H1 (cell line): ENCODE measurements at regions not wholly inside any gene's neighbourhood (a gene's known extent, or its start where the extent isn't known, plus 50 kb on each side); places are given as distances from the start of the nearest gene placed in this dataset.

ENCODE experiments used
- CTCF ChIA-PET: fragments of 300-600 bp; sonication (Branson Sonifier 250); formaldehyde crosslinking; loops from one replicate; lab custom pipeline; 2021; ENCODE audit not compliant: partially characterized antibody; lab: Charles Lee
- POLR2A ChIA-PET: fragments of 300-600 bp; sonication (Branson Sonifier 250); formaldehyde crosslinking; loops from one replicate; lab custom pipeline; 2021; ENCODE audit warnings: inconsistent platforms; ENCODE audit not compliant: partially characterized antibody; lab: Charles Lee
- DNase-seq, 2 experiments: peaks; one replicate each; pipeline versions ENCODE4 v3.0.0 to v3.0.0-alpha.2; 2010 to 2022; ENCODE audit warnings: low spot score in 2 of 2, low read depth in 1 of 2, mixed read lengths in 1 of 2
- FAIRE-seq: peaks from 2 replicates; lab custom pipeline; 2011; peaks lifted over from hg19 to GRCh38; lab: Jason Lieb, UNC
- H2AFZ ChIP-seq: 2 replicates; pipeline ENCODE4 v1.8.1; 2012; ENCODE audit warnings: low read length, inconsistent platforms
- H2AK5ac ChIP-seq: 2 replicates; pipeline ENCODE4 v1.6.1; 2013; ENCODE audit warnings: low read depth, low read length
- H2BK120ac ChIP-seq: replicated peaks from 2 replicates; pipeline ENCODE3; 2013; ENCODE audit warnings: low read depth, low read length, inconsistent platforms
- H2BK12ac ChIP-seq: 2 replicates; pipeline ENCODE4 v1.6.1; 2013; ENCODE audit warnings: low read depth, low read length
- H2BK15ac ChIP-seq: 2 replicates; pipeline ENCODE4 v1.6.1; 2013; ENCODE audit warnings: low read length
- H2BK20ac ChIP-seq: 2 replicates; pipeline ENCODE4 v1.6.1; 2013; ENCODE audit warnings: low read length
- H2BK5ac ChIP-seq: 2 replicates; pipeline ENCODE4 v1.6.1; 2013; ENCODE audit warnings: low read depth, low read length
- H3K14ac ChIP-seq: 2 replicates; pipeline ENCODE4 v1.6.1; 2013; ENCODE audit warnings: inconsistent platforms; ENCODE audit not compliant: insufficient read length
- H3K18ac ChIP-seq: 2 replicates; pipeline ENCODE4 v1.6.1; 2013; ENCODE audit warnings: low read length; ENCODE audit errors: extremely low read depth
- H3K23ac ChIP-seq: 2 replicates; pipeline ENCODE4 v1.6.1; 2013; ENCODE audit warnings: inconsistent platforms; ENCODE audit not compliant: insufficient read length
- H3K23me2 ChIP-seq: 2 replicates; pipeline ENCODE4 v1.6.1; 2013; ENCODE audit warnings: low read depth, low read length
- H3K27ac ChIP-seq: 2 replicates; pipeline ENCODE4 v1.6.1; 2011; ENCODE audit warnings: low read depth, low read length, inconsistent platforms
- H3K27me3 ChIP-seq, 4 experiments: replicated peaks in 1 of 4; 1 replicate in 1 of 4; 2 replicates in 3 of 4; pipeline versions ENCODE4 v1.6.1 to v1.8.1; 2011 to 2013; ENCODE audit warnings: low read length in 3 of 4, mild to moderate bottlenecking in 3 of 4, inconsistent platforms in 2 of 4, mixed read lengths in 2 of 4, moderate library complexity in 1 of 4; ENCODE audit not compliant: control insufficient read depth in 3 of 4, insufficient read depth in 3 of 4; ENCODE audit errors: extremely low read depth in 1 of 4
- H3K36me3 ChIP-seq, 4 experiments: 2 replicates each; pipeline versions ENCODE4 v1.6.1 to v1.8.1; 2011 to 2013; ENCODE audit warnings: mild to moderate bottlenecking in 4 of 4, low read length in 3 of 4, moderate library complexity in 2 of 4, control low read depth in 1 of 4, inconsistent platforms in 1 of 4; ENCODE audit not compliant: insufficient read depth in 4 of 4, control insufficient read depth in 2 of 4
- H3K4ac ChIP-seq: replicated peaks from 2 replicates; pipeline ENCODE3; 2013; ENCODE audit warnings: low read length, low read depth, mixed read lengths, inconsistent platforms; ENCODE audit not compliant: insufficient read length
- H3K4me1 ChIP-seq, 4 experiments: replicated peaks in 1 of 4; 1 replicate in 1 of 4; 2 replicates in 3 of 4; pipeline versions ENCODE4 v1.6.1 to v1.8.1; 2011 to 2013; ENCODE audit warnings: low read length in 3 of 4, inconsistent platforms in 2 of 4, mixed read lengths in 1 of 4; ENCODE audit not compliant: insufficient read depth in 4 of 4, control insufficient read depth in 3 of 4
- H3K4me2 ChIP-seq, 2 experiments: 2 replicates each; pipeline versions ENCODE4 v1.6.1 to v1.8.1; 2011 to 2013; ENCODE audit warnings: low read depth in 2 of 2, low read length in 2 of 2, control low read depth in 1 of 2, inconsistent platforms in 1 of 2, mild to moderate bottlenecking in 1 of 2; ENCODE audit not compliant: insufficient read depth in 1 of 2
- H3K4me3 ChIP-seq, 4 experiments: fragments of 200-600, 300-600 bp in 1 of 4; sonication (generic), shearing (Covaris generic), sonication (Bioruptor Twin) in 1 of 4; 2 replicates each; pipeline versions ENCODE4 v1.5.1 to v1.8.1; 2011 to 2016; ENCODE audit warnings: low read length in 4 of 4, low read depth in 3 of 4, control low read depth in 2 of 4, inconsistent platforms in 2 of 4, mild to moderate bottlenecking in 2 of 4, mixed read lengths in 1 of 4, moderate library complexity in 1 of 4; ENCODE audit not compliant: insufficient read depth in 2 of 4; ENCODE audit errors: extremely low read depth in 1 of 4
- H3K56ac ChIP-seq: replicated peaks from 2 replicates; pipeline ENCODE3; 2013; ENCODE audit warnings: low read depth, mild to moderate bottlenecking, mixed read lengths, low read length, inconsistent platforms; ENCODE audit not compliant: insufficient read length
- H3K79me1 ChIP-seq: 2 replicates; pipeline ENCODE4 v1.6.1; 2013; ENCODE audit warnings: low read depth, low read length, control low read depth
- H3K79me2 ChIP-seq, 2 experiments: 2 replicates each; pipeline versions ENCODE4 v1.6.1 to v1.8.1; 2012 to 2013; ENCODE audit warnings: low read length in 2 of 2, mild to moderate bottlenecking in 2 of 2, inconsistent platforms in 1 of 2; ENCODE audit not compliant: insufficient read depth in 2 of 2, control insufficient read depth in 1 of 2
- H3K9ac ChIP-seq, 4 experiments: replicated peaks in 1 of 4; 1 replicate in 1 of 4; 2 replicates in 3 of 4; pipeline versions ENCODE4 v1.6.1 to v1.8.1; 2011 to 2013; ENCODE audit warnings: low read depth in 3 of 4, low read length in 3 of 4, control low read depth in 2 of 4, mild to moderate bottlenecking in 2 of 4, moderate library complexity in 2 of 4, inconsistent platforms in 1 of 4; ENCODE audit errors: extremely low read depth in 1 of 4
- H3K9me3 ChIP-seq, 2 experiments: 2 replicates each; pipeline versions ENCODE4 v1.6.1 to v1.8.1; 2012 to 2013; ENCODE audit warnings: mild to moderate bottlenecking in 2 of 2, moderate library complexity in 2 of 2, control low read depth in 1 of 2, inconsistent platforms in 1 of 2, low read depth in 1 of 2, low read length in 1 of 2, mixed read lengths in 1 of 2; ENCODE audit not compliant: insufficient read depth in 2 of 2
- H4K20me1 ChIP-seq, 2 experiments: replicated peaks in 1 of 2; 2 replicates each; pipeline versions ENCODE3 to v1.8.1; 2011 to 2013; ENCODE audit warnings: inconsistent platforms in 2 of 2, low read length in 2 of 2, mild to moderate bottlenecking in 1 of 2; ENCODE audit not compliant: insufficient read depth in 2 of 2, control insufficient read depth in 1 of 2
- H4K5ac ChIP-seq: 2 replicates; pipeline ENCODE4 v1.6.1; 2013; ENCODE audit warnings: low read length, low read depth, mixed read lengths, inconsistent platforms; ENCODE audit not compliant: insufficient read length
- H4K8ac ChIP-seq: 2 replicates; pipeline ENCODE4 v1.8.0; 2013; ENCODE audit warnings: mild to moderate bottlenecking, moderate library complexity, low read length, inconsistent platforms; ENCODE audit not compliant: insufficient read depth; ENCODE audit errors: extremely low read depth
- H4K91ac ChIP-seq: replicated peaks from 2 replicates; pipeline ENCODE3; 2013; ENCODE audit warnings: low read length, mixed read lengths, inconsistent platforms; ENCODE audit not compliant: insufficient read length
- CHD1 ChIP-seq: IDR thresholded peaks from 2 replicates; pipeline ENCODE4 v1.6.1; 2012; ENCODE audit warnings: low read depth, low read length, improper control_type of control experiment
- FOSL1 ChIP-seq: IDR thresholded peaks from 2 replicates; pipeline ENCODE4 v1.6.1; 2011; ENCODE audit warnings: mild to moderate bottlenecking, low read depth, low read length, moderate library complexity; ENCODE audit not compliant: insufficient read depth
- GABPA ChIP-seq: IDR thresholded peaks from 2 replicates; pipeline ENCODE4 v1.6.1; 2011; ENCODE audit warnings: mild to moderate bottlenecking, low read length, moderate library complexity, borderline replicate concordance; ENCODE audit not compliant: insufficient read depth
- HDAC2 ChIP-seq, 2 experiments: fragments of 300-600 bp in 1 of 2; sonication (generic) in 1 of 2; IDR thresholded peaks; 2 replicates each; pipeline ENCODE4 v1.6.1; 2011 to 2012; ENCODE audit warnings: low read depth in 2 of 2, low read length in 2 of 2, mild to moderate bottlenecking in 2 of 2, moderate library complexity in 2 of 2, borderline replicate concordance in 1 of 2, inconsistent platforms in 1 of 2
- JUN ChIP-seq: IDR thresholded peaks from 2 replicates; pipeline ENCODE4 v1.6.1; 2011; ENCODE audit warnings: low read depth, mild to moderate bottlenecking, improper control_type of control experiment, low read length
- KDM1A ChIP-seq: fragments of 200-600, 300-600 bp; sonication (generic); IDR thresholded peaks from 2 replicates; pipeline ENCODE4 v1.7.1; 2016; ENCODE audit warnings: mild to moderate bottlenecking, low read length, borderline replicate concordance
- KDM4A ChIP-seq: IDR thresholded peaks from one replicate; pipeline ENCODE4 v1.7.1; 2012; ENCODE audit warnings: low read depth, mild to moderate bottlenecking, moderate library complexity, low read length, inconsistent platforms; ENCODE audit not compliant: severe bottlenecking
- POU5F1 ChIP-seq: IDR thresholded peaks from 2 replicates; pipeline ENCODE4 v1.6.1; 2011; ENCODE audit warnings: low read depth, mild to moderate bottlenecking, low read length, moderate library complexity
- SIRT6 ChIP-seq: IDR thresholded peaks from one replicate; pipeline ENCODE4 v1.7.1; 2012; ENCODE audit warnings: low read length, inconsistent platforms
- SUZ12 ChIP-seq: fragments of 200-600 bp; sonication (generic); IDR thresholded peaks from 2 replicates; pipeline ENCODE4 v1.6.1; 2012; ENCODE audit warnings: mild to moderate bottlenecking, inconsistent platforms, low read length, moderate library complexity, mixed read lengths
- TAF7 ChIP-seq: optimal IDR thresholded peaks from 2 replicates; pipeline ENCODE3; 2011; ENCODE audit warnings: low read depth, mild to moderate bottlenecking, inconsistent platforms, low read length, moderate library complexity, borderline replicate concordance
- TBP ChIP-seq: IDR thresholded peaks from 2 replicates; pipeline ENCODE4 v1.6.1; 2011; ENCODE audit warnings: low read depth, low read length, improper control_type of control experiment
- WGBS, 2 experiments: shearing (Covaris generic) in 1 of 2; methylation state at CpG; one replicate each; pipeline versions ENCODE4 v1.1.6 to v1.1.7; 2013 to 2015; ENCODE audit warnings: low lambda C conversion rate in 2 of 2, mixed read lengths in 2 of 2, inconsistent platforms in 1 of 2, low coverage in 1 of 2, missing lambda C conversion rate in 1 of 2; ENCODE audit not compliant: insufficient replicate concordance in 2 of 2, insufficient coverage in 1 of 2, insufficient read length in 1 of 2; ENCODE audit errors: extremely low coverage in 1 of 2, missing lambda C conversion rate in 1 of 2; 5-methylcytosine and 5-hydroxymethylcytosine counted together
- TF ChIP-seq, protein P1 (sequence below): IDR thresholded peaks from 2 replicates; pipeline ENCODE4 v1.6.1; 2011; ENCODE audit warnings: low read depth, mild to moderate bottlenecking, low read length; ENCODE audit not compliant: insufficient read depth

DNA sequence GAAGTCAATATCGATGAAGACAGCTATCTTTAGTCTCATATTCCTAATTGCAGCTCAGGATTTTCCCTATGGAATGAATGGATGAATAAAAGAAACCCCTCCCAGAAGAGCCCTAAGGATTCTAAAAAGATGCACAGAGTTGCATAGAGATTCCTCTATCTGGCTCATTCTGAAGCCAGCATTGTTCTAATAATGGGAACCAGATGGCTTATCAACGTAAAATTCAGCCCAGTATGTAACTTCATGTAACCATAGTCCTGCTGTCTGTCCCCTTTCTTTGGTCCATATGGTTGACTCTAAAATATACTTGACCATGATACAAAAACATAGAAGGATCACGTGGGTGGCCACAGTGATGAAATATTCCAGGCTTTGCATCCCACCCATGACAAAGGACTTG lies 508.6 kb downstream of the RASEF start:
- no peak overlapping the region for H2BK12ac ChIP-seq
- H3K36me3 ChIP-seq, result no peaks in the 10 kb centered on the region
- H2BK15ac ChIP-seq, result no peak overlapping the region
- no peak overlapping the region for H2AK5ac ChIP-seq
- no peaks in the 10 kb centered on the region for H4K20me1 ChIP-seq
- H4K8ac ChIP-seq, result no peak overlapping the region
- DNase-seq, result no peak
- no peak overlapping the region for H4K5ac ChIP-seq
- no peaks in the 10 kb centered on the region for H3K79me2 ChIP-seq
- FAIRE-seq, result no peak
- H3K9me3 ChIP-seq, result no peaks in the 10 kb centered on the region
- no peak overlapping the region for H2BK120ac ChIP-seq
- H3K4me3 ChIP-seq, result no peak overlapping the region
- peaks cover 0 to 4% (median 3%) of the 10 kb centered on the region in 4 experiments; a peak in 3 of 7 replicates for H3K4me1 ChIP-seq
- H3K27me3 ChIP-seq, result peaks cover 0 to 2% (median 0%) of the 10 kb centered on the region in 4 experiments; a peak in 1 of 7 replicates
- H3K4ac ChIP-seq, result no peak overlapping the region
- no peak overlapping the region for H3K4me2 ChIP-seq
- POLR2A ChIA-PET, result no interaction called here
- no peak overlapping the region for H2BK5ac ChIP-seq
- CTCF ChIA-PET, result no interaction called here
- no peak overlapping the region for H2AFZ ChIP-seq
- no peak overlapping the region for H3K23ac ChIP-seq
- 94% methylated on average over 3 of the region's 3 CpGs; no CpG with 5 or more reads in 1 of the 2 experiments for WGBS, 2 experiments
- H3K14ac ChIP-seq, result no peak overlapping the region
- H3K9ac ChIP-seq, result no peak overlapping the region
- no peaks in the 10 kb centered on the region for H3K79me1 ChIP-seq
- H3K27ac ChIP-seq, result no peak overlapping the region
- no peak overlapping the region for H2BK20ac ChIP-seq
- no peak overlapping the region for H3K18ac ChIP-seq
- H4K91ac ChIP-seq, result no peak overlapping the region
- H3K56ac ChIP-seq, result no peak overlapping the region
- H3K23me2 ChIP-seq, result no peaks in the 10 kb centered on the region; the same call in 1 of the 2 replicates
- TF ChIP-seq POU5F1, result no peak
- no peak for TF ChIP-seq TBP
- TF ChIP-seq HDAC2 (IDR thresholded peaks at IDR 0.05; ENCODE audit: borderline replicate concordance in 1 of 2, low read depth in 2 of 2, low read length in 2 of 2), result no peak
- no peak for TF ChIP-seq CHD1
- no peak for TF ChIP-seq FOSL1
- TF ChIP-seq, protein P1, sequence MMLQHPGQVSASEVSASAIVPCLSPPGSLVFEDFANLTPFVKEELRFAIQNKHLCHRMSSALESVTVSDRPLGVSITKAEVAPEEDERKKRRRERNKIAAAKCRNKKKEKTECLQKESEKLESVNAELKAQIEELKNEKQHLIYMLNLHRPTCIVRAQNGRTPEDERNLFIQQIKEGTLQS, result no peak
- TF ChIP-seq JUN, result no peak
- TF ChIP-seq TAF7, result no peak
- TF ChIP-seq KDM4A, result no peak
- TF ChIP-seq KDM1A, result no peak
- no peak for TF ChIP-seq SIRT6
- TF ChIP-seq SUZ12, result no peak
- no peak for TF ChIP-seq GABPA
